ENCODE measurements at regions not wholly inside any gene's neighbourhood (a gene's known extent, or its start where the extent isn't known, plus 50 kb on each side); places are given as distances from the start of the nearest gene placed in this dataset.

GRCh38 chr2:145832681-145833080 lies 1312.8 kb upstream of the ZEB2 start:
- no peak for TF ChIP-seq CTCF (conservative IDR thresholded peaks at IDR 0.05)
- no peak for TF ChIP-seq EZH2 (IDR thresholded peaks at IDR 0.05; ENCODE audit: low read depth)
